HG02938 (cell line): ENCODE measurements at regions not wholly inside any gene's neighbourhood (a gene's known extent, or its start where the extent isn't known, plus 50 kb on each side); places are given as distances from the start of the nearest gene placed in this dataset.
"Not testable (repeated sequence)": the region's sequence is repeated elsewhere in the genome, so short reads cannot be mapped to it uniquely, and the experiment has no call there.

Experiments used
- ATAC-seq: cut with Tn5 transposase; IDR thresholded peaks from one replicate; pipeline ENCODE4 v1.9.1; 2021; ENCODE audit warnings: mild to moderate bottlenecking, moderate library complexity; ENCODE audit not compliant: unreplicated experiment

GRCh38 chr11:130526846-130527245 is 78.4 kb downstream of the ADAMTS15 start:
- ATAC-seq: no peak

GRCh38 chr11:130527636-130528297 is 79.3 kb downstream of the ADAMTS15 start:
- ATAC-seq: no peak

GRCh38 chr11:130528298-130529261 is 80.1 kb downstream of the ADAMTS15 start:
- no peak for ATAC-seq

GRCh38 chr11:130529366-130529765 is 80.9 kb downstream of the ADAMTS15 start:
- no peak for ATAC-seq

GRCh38 chr11:130531061-130531460 is 82.6 kb downstream of the ADAMTS15 start:
- ATAC-seq: no peak

GRCh38 chr11:130533113-130533798 is 84.8 kb downstream of the ADAMTS15 start:
- no peak for ATAC-seq

GRCh38 chr11:130533871-130534270 is 85.4 kb downstream of the ADAMTS15 start:
- no peak for ATAC-seq

- ATAC-seq: no peak
These were observed 86.1 kb downstream of the ADAMTS15 start for GRCh38 chr11:130534551-130534950.

GRCh38 chr11:130535520-130535919 is 87.1 kb downstream of the ADAMTS15 start:
- no peak for ATAC-seq

GRCh38 chr11:130536106-130537040 is 87.9 kb downstream of the ADAMTS15 start:
- ATAC-seq: no peak

GRCh38 chr11:130539680-130540079 is 91.2 kb downstream of the ADAMTS15 start:
- not testable (repeated sequence) for ATAC-seq

- no peak for ATAC-seq
These were observed 95.8 kb downstream of the ADAMTS15 start for GRCh38 chr11:130544266-130544665.

GRCh38 chr11:130545449-130546072 is 97.1 kb downstream of the ADAMTS15 start:
- no peak for ATAC-seq

GRCh38 chr11:130546438-130546837 is 98.0 kb downstream of the ADAMTS15 start:
- no peak for ATAC-seq

- ATAC-seq: no peak
These were observed 98.7 kb downstream of the ADAMTS15 start for GRCh38 chr11:130546901-130547694.

GRCh38 chr11:130547761-130548490 is 99.5 kb downstream of the ADAMTS15 start:
- ATAC-seq: no peak

GRCh38 chr11:130548491-130548833 is 100.0 kb downstream of the ADAMTS15 start:
- no peak for ATAC-seq

- ATAC-seq: no peak
These were observed 101.1 kb downstream of the ADAMTS15 start for GRCh38 chr11:130549393-130549999.
